B cell (primary cell): ENCODE measurements at regions not wholly inside any gene's neighbourhood (a gene's known extent, or its start where the extent isn't known, plus 50 kb on each side); places are given as distances from the start of the nearest gene placed in this dataset.

Source experiments
- ATAC-seq: fragments of 200-7000 bp; cut with Tn5 transposase; one replicate; pipeline ENCODE4 v1.10.0; 2021; ENCODE audit warnings: low read depth, mild to moderate bottlenecking, moderate number of reproducible peaks, moderate library complexity
- CTCF ChIA-PET: fragments of 350-600 bp; sonication (Branson Sonifier 250); formaldehyde crosslinking; loops from one replicate; lab custom pipeline; 2021; ENCODE audit warnings: antibody characterized with exemption, inconsistent platforms; lab: Charles Lee
- POLR2A ChIA-PET: fragments of 350-600 bp; sonication (Branson Sonifier 250); formaldehyde crosslinking; loops from one replicate; lab custom pipeline; 2021; ENCODE audit warnings: antibody characterized with exemption; lab: Charles Lee
- DNase-seq: peaks from one replicate; pipeline ENCODE4 v3.0.0; 2013
- H2AFZ ChIP-seq: 2 replicates; pipeline ENCODE4 v1.6.1; 2012; ENCODE audit warnings: mild to moderate bottlenecking, low read depth, low read length; ENCODE audit not compliant: insufficient read depth, poor library complexity, severe bottlenecking
- H3K27ac ChIP-seq, 2 donors: 1 replicate in 1 of 2; 2 replicates in 1 of 2; pipeline ENCODE4 v1.5.1; 2012 to 2013; ENCODE audit warnings: low read length in 2 of 2, mild to moderate bottlenecking in 2 of 2, moderate library complexity in 1 of 2
- H3K27me3 ChIP-seq, 4 experiments: fragments of 200-600 bp in 1 of 4; sonication (generic) in 1 of 4; replicated peaks in 1 of 4; 1 replicate in 2 of 4; 2 replicates in 2 of 4; pipeline versions ENCODE4 v1.6.1 to v1.7.0; 2013 to 2016; ENCODE audit warnings: low read length in 3 of 4, mild to moderate bottlenecking in 2 of 4, mixed read lengths in 1 of 4, moderate library complexity in 1 of 4; ENCODE audit not compliant: insufficient read depth in 4 of 4, control insufficient read depth in 3 of 4; ENCODE audit errors: control extremely low read depth in 1 of 4
- H3K36me3 ChIP-seq, 2 experiments: replicated peaks in 1 of 2; 1 replicate in 1 of 2; 2 replicates in 1 of 2; pipeline versions ENCODE4 v1.6.1 to v1.7.1; 2013; ENCODE audit warnings: low read length in 1 of 2; ENCODE audit not compliant: insufficient read depth in 2 of 2, control insufficient read depth in 1 of 2; ENCODE audit errors: control extremely low read depth in 1 of 2, extremely low read depth in 1 of 2
- H3K4me1 ChIP-seq, 2 donors: fragments of 200-600 bp in 1 of 2; sonication (generic) in 1 of 2; 1 replicate in 1 of 2; 2 replicates in 1 of 2; pipeline versions ENCODE4 v1.5.1 to v1.6.1; 2013 to 2017; ENCODE audit warnings: low read length in 2 of 2; ENCODE audit not compliant: control insufficient read depth in 2 of 2, insufficient read depth in 2 of 2
- H3K4me2 ChIP-seq: replicated peaks from 2 replicates; pipeline ENCODE3; 2012; ENCODE audit warnings: mild to moderate bottlenecking, low read depth, low read length; ENCODE audit not compliant: poor library complexity, severe bottlenecking
- H3K4me3 ChIP-seq, 5 experiments: fragments of 200-600 bp in 1 of 5; sonication (generic) in 1 of 5; 1 replicate in 3 of 5; 2 replicates in 2 of 5; pipeline versions ENCODE4 v1.5.1 to v1.7.0; 2011 to 2016; ENCODE audit warnings: low read length in 4 of 5, mild to moderate bottlenecking in 4 of 5, low read depth in 2 of 5, control low read depth in 1 of 5, moderate library complexity in 1 of 5; ENCODE audit not compliant: insufficient read depth in 1 of 5; ENCODE audit errors: control extremely low read depth in 1 of 5, extremely low read depth in 1 of 5
- H3K79me2 ChIP-seq: fragments of 200-600 bp; sonication (generic); one replicate; pipeline ENCODE4 v1.6.0; 2016; ENCODE audit warnings: low read length; ENCODE audit not compliant: control insufficient read depth, insufficient read depth
- H3K9ac ChIP-seq: fragments of 200-600 bp; sonication (generic); 2 replicates; pipeline ENCODE4 v1.6.1; 2017; ENCODE audit warnings: mild to moderate bottlenecking, low read length, moderate library complexity
- H3K9me3 ChIP-seq, 3 donors: one replicate each; pipeline versions ENCODE4 v1.6.1 to v1.7.1; 2013; ENCODE audit warnings: low read length in 2 of 3; ENCODE audit not compliant: control insufficient read depth in 2 of 3, insufficient read depth in 1 of 3; ENCODE audit errors: control extremely low read depth in 1 of 3
- H4K20me1 ChIP-seq: 2 replicates; pipeline ENCODE4 v1.6.0; 2012; ENCODE audit warnings: mild to moderate bottlenecking, low read length; ENCODE audit not compliant: insufficient read depth, control insufficient read depth, poor library complexity, severe bottlenecking
- H3K27ac Mint-ChIP-seq: one replicate; pipeline ENCODE4 v1.8.0; 2021; ENCODE audit warnings: mixed read lengths
- H3K27me3 Mint-ChIP-seq: one replicate; pipeline ENCODE4 v1.8.0; 2021; ENCODE audit warnings: mixed read lengths
- H3K4me1 Mint-ChIP-seq: one replicate; pipeline ENCODE4 v1.8.0; 2021; ENCODE audit warnings: mixed read lengths
- H3K4me3 Mint-ChIP-seq: one replicate; pipeline ENCODE4 v1.8.0; 2021; ENCODE audit warnings: mixed read lengths
- H3K9me3 Mint-ChIP-seq: one replicate; pipeline ENCODE4 v1.8.0; 2022; ENCODE audit warnings: mixed read lengths; ENCODE audit not compliant: insufficient read depth
- CTCF ChIP-seq: fragments of 200-600 bp; IDR thresholded peaks from one replicate; pipeline ENCODE4 v1.8.0; 2022; ENCODE audit warnings: antibody characterized with exemption, mild to moderate bottlenecking
- EZH2 ChIP-seq: IDR thresholded peaks from 2 replicates; pipeline ENCODE4 v1.6.1; 2012; ENCODE audit warnings: borderline replicate concordance, low read depth, mild to moderate bottlenecking, moderate library complexity, low read length; ENCODE audit not compliant: insufficient read depth, poor library complexity, severe bottlenecking
- WGBS: methylation state at CpG from one replicate; pipeline ENCODE4 v1.1.5; 2013; ENCODE audit warnings: missing lambda C conversion rate; ENCODE audit not compliant: insufficient coverage; 5-methylcytosine and 5-hydroxymethylcytosine counted together
- intact Hi-C: fragments of 100-400 bp; cut with micrococcal nuclease; formaldehyde crosslinking; loops from one replicate; pipeline ENCODE4 v1.10.0; 2022

GRCh38 chr3:18835021-18835420 is 313.3 kb upstream of the KCNH8 start:
- Histone ChIP-seq H2AFZ (no peak overlapping the region), H3K4me3 (no peak overlapping the region), H3K4me2 (no peak overlapping the region), H3K9me3 (no peaks in the 10 kb centered on the region), H3K27me3 (peaks cover 0 to 4% (median 0%) of the 10 kb centered on the region in 4 experiments), H3K4me1 (no peaks in the 10 kb centered on the region), H3K27ac (no peak overlapping the region), H3K9ac (no peak overlapping the region), H3K79me2 (no peaks in the 10 kb centered on the region), H4K20me1 (no peaks in the 10 kb centered on the region), H3K36me3 (no peaks in the 10 kb centered on the region)
- no peak overlapping the region for H3K27ac Mint-ChIP-seq
- WGBS = 90% methylated on average over 3 of the region's 4 CpGs
- peaks cover 2% of the 10 kb centered on the region for H3K4me1 Mint-ChIP-seq
- H3K4me3 Mint-ChIP-seq = no peak overlapping the region
- DNase-seq = no peak
- no peak for ATAC-seq
- POLR2A ChIA-PET = no interaction called here
- no peaks in the 10 kb centered on the region for H3K9me3 Mint-ChIP-seq
- CTCF ChIA-PET = no interaction called here
- intact Hi-C loops = no loop called here
- peaks cover 6% of the 10 kb centered on the region for H3K27me3 Mint-ChIP-seq
- TF ChIP-seq CTCF = no peak
- no peak for TF ChIP-seq EZH2

GRCh38 chr3:18830087-18830486 is 318.2 kb upstream of the KCNH8 start:
- Histone ChIP-seq H3K36me3 (no peaks in the 10 kb centered on the region), H3K4me1 (no peaks in the 10 kb centered on the region), H3K9ac (no peak overlapping the region), H3K4me2 (no peak overlapping the region), H3K27me3 (peaks cover 0 to 4% (median 0%) of the 10 kb centered on the region in 4 experiments), H3K4me3 (no peak overlapping the region), H3K79me2 (no peaks in the 10 kb centered on the region), H3K27ac (no peak overlapping the region), H3K9me3 (peaks cover 0 to 1% (median 0%) of the 10 kb centered on the region in 3 donors), H2AFZ (no peak overlapping the region), H4K20me1 (no peaks in the 10 kb centered on the region)
- intact Hi-C loops = no loop called here
- Mint-ChIP-seq H3K27ac (no peak overlapping the region), H3K27me3 (peaks cover 6% of the 10 kb centered on the region), H3K4me3 (no peak overlapping the region), H3K9me3 (no peaks in the 10 kb centered on the region), H3K4me1 (peaks cover 4% of the 10 kb centered on the region)
- no peak for TF ChIP-seq EZH2
- TF ChIP-seq CTCF = no peak
- no peak for ATAC-seq
- POLR2A ChIA-PET = no interaction called here
- no peak for DNase-seq
- CTCF ChIA-PET = no interaction called here
- WGBS = 80% methylated on average over 1 of the region's 5 CpGs
